H9 (cell line): ENCODE measurements at regions not wholly inside any gene's neighbourhood (a gene's known extent, or its start where the extent isn't known, plus 50 kb on each side); places are given as distances from the start of the nearest gene placed in this dataset.

Experiments
- DNase-seq: peaks from one replicate; pipeline ENCODE4 v3.0.0-alpha.2; 2017
- H2AFZ ChIP-seq: one replicate; pipeline ENCODE4 v1.6.1; 2013; ENCODE audit warnings: mild to moderate bottlenecking, low read length, control low read depth, moderate library complexity
- H2AK5ac ChIP-seq: 2 replicates; pipeline ENCODE4 v1.6.1; 2013; ENCODE audit warnings: low read length, control low read depth, mixed read lengths; ENCODE audit not compliant: insufficient read length
- H2BK120ac ChIP-seq: one replicate; pipeline ENCODE4 v1.6.1; 2013; ENCODE audit warnings: low read depth, mild to moderate bottlenecking, low read length, control low read depth, inconsistent platforms; ENCODE audit not compliant: poor library complexity, severe bottlenecking
- H2BK12ac ChIP-seq: 2 replicates; pipeline ENCODE4 v1.6.1; 2013; ENCODE audit warnings: low read length, control low read depth, mixed read lengths, low read depth; ENCODE audit not compliant: insufficient read length
- H2BK15ac ChIP-seq: 2 replicates; pipeline ENCODE4 v1.6.1; 2013; ENCODE audit warnings: low read depth, low read length, control low read depth
- H2BK20ac ChIP-seq: one replicate; pipeline ENCODE4 v1.6.1; 2013; ENCODE audit warnings: low read depth, mild to moderate bottlenecking, low read length, control low read depth, inconsistent platforms; ENCODE audit not compliant: poor library complexity, severe bottlenecking
- H2BK5ac ChIP-seq: 2 replicates; pipeline ENCODE4 v1.6.1; 2013; ENCODE audit warnings: low read length, control low read depth, mixed read lengths; ENCODE audit not compliant: insufficient read length
- H3K14ac ChIP-seq: 2 replicates; pipeline ENCODE4 v1.6.1; 2013; ENCODE audit warnings: low read length, control low read depth; ENCODE audit not compliant: insufficient read depth
- H3K18ac ChIP-seq: 2 replicates; pipeline ENCODE4 v1.6.1; 2013; ENCODE audit warnings: low read depth, mild to moderate bottlenecking, mixed read lengths, low read length, control low read depth; ENCODE audit not compliant: insufficient read length
- H3K23ac ChIP-seq: 2 replicates; pipeline ENCODE4 v1.6.1; 2013; ENCODE audit warnings: low read length, control low read depth, mixed read lengths, low read depth; ENCODE audit not compliant: insufficient read length
- H3K23me2 ChIP-seq: 2 replicates; pipeline ENCODE4 v1.6.1; 2013; ENCODE audit warnings: low read depth, mild to moderate bottlenecking, mixed read lengths, low read length, control low read depth; ENCODE audit not compliant: insufficient read length, poor library complexity, severe bottlenecking
- H3K27ac ChIP-seq: 2 replicates; pipeline ENCODE4 v1.5.1; 2013; ENCODE audit warnings: low read length, control low read depth, mixed read lengths, low read depth; ENCODE audit not compliant: insufficient read length
- H3K27me3 ChIP-seq: 2 replicates; pipeline ENCODE4 v1.6.1; 2013; ENCODE audit warnings: low read length, control low read depth, inconsistent platforms; ENCODE audit not compliant: insufficient read depth
- H3K4ac ChIP-seq: 2 replicates; pipeline ENCODE4 v1.6.1; 2013; ENCODE audit warnings: low read depth, mild to moderate bottlenecking, control low read depth, inconsistent platforms, low read length, moderate library complexity
- H3K4me1 ChIP-seq: 2 replicates; pipeline ENCODE4 v1.6.1; 2013; ENCODE audit warnings: low read length, control low read depth, inconsistent platforms; ENCODE audit not compliant: insufficient read depth
- H3K4me2 ChIP-seq: 2 replicates; pipeline ENCODE4 v1.6.1; 2013; ENCODE audit warnings: low read length, control low read depth, mixed read lengths; ENCODE audit not compliant: insufficient read length, insufficient read depth
- H3K56ac ChIP-seq: 2 replicates; pipeline ENCODE4 v1.6.1; 2013; ENCODE audit warnings: low read depth, mild to moderate bottlenecking, mixed read lengths, low read length, control low read depth; ENCODE audit not compliant: insufficient read length
- H3K79me1 ChIP-seq: 2 replicates; pipeline ENCODE4 v1.6.1; 2013; ENCODE audit warnings: low read depth, mild to moderate bottlenecking, moderate library complexity, low read length, control low read depth, inconsistent platforms; ENCODE audit not compliant: insufficient read depth, poor library complexity, severe bottlenecking
- H3K79me2 ChIP-seq: 2 replicates; pipeline ENCODE4 v1.6.1; 2013; ENCODE audit warnings: low read length, control low read depth, inconsistent platforms; ENCODE audit not compliant: insufficient read depth
- H3K9ac ChIP-seq: 2 replicates; pipeline ENCODE4 v1.6.1; 2013; ENCODE audit warnings: low read length, control low read depth, mixed read lengths; ENCODE audit not compliant: insufficient read length; ENCODE audit errors: extremely low read depth
- H3K9me3 ChIP-seq: one replicate; pipeline ENCODE4 v1.6.1; 2013; ENCODE audit warnings: low read depth, low read length, inconsistent platforms; ENCODE audit not compliant: control insufficient read depth
- H3T11ph ChIP-seq: one replicate; pipeline ENCODE4 v1.6.1; 2013; ENCODE audit warnings: mild to moderate bottlenecking, low read length, control low read depth, inconsistent platforms
- H4K20me1 ChIP-seq: one replicate; pipeline ENCODE4 v1.6.1; 2013; ENCODE audit not compliant: control insufficient read depth, insufficient read length, insufficient read depth
- H4K5ac ChIP-seq: 2 replicates; pipeline ENCODE4 v1.6.1; 2013; ENCODE audit warnings: low read depth, mild to moderate bottlenecking, mixed read lengths, low read length, control low read depth; ENCODE audit not compliant: insufficient read length
- H4K8ac ChIP-seq: replicated peaks from 2 replicates; pipeline ENCODE4 v1.6.1; 2013; ENCODE audit warnings: low read length, control low read depth, mixed read lengths, low read depth; ENCODE audit not compliant: insufficient read length
- H4K91ac ChIP-seq: 2 replicates; pipeline ENCODE4 v1.6.1; 2013; ENCODE audit warnings: low read depth, mild to moderate bottlenecking, moderate library complexity, mixed read lengths, low read length, control low read depth; ENCODE audit not compliant: insufficient read length
- H3K27ac Mint-ChIP-seq, 3 experiments: 2 replicates in 2 of 3; 3 replicates in 1 of 3; pipeline ENCODE4 v1.8.0; 2020 to 2021; ENCODE audit warnings: mixed read lengths in 3 of 3, mild to moderate bottlenecking in 1 of 3, moderate library complexity in 1 of 3
- H3K27me3 Mint-ChIP-seq: 2 replicates; pipeline ENCODE4 v1.8.0; 2021; ENCODE audit warnings: low read depth, mild to moderate bottlenecking, moderate library complexity, mixed read lengths
- H3K36me3 Mint-ChIP-seq, 3 experiments: 2 replicates in 2 of 3; 3 replicates in 1 of 3; pipeline ENCODE4 v1.8.0; 2020 to 2021; ENCODE audit warnings: low read depth in 3 of 3, mixed read lengths in 3 of 3; ENCODE audit not compliant: insufficient read depth in 1 of 3
- H3K4me1 Mint-ChIP-seq, 2 experiments: 2 replicates each; pipeline ENCODE4 v1.8.0; 2020; ENCODE audit warnings: mixed read lengths in 2 of 2
- H3K4me3 Mint-ChIP-seq, 2 experiments: 2 replicates in 1 of 2; 3 replicates in 1 of 2; pipeline ENCODE4 v1.8.0; 2020 to 2021; ENCODE audit warnings: mild to moderate bottlenecking in 2 of 2, mixed read lengths in 2 of 2, moderate library complexity in 1 of 2
- H3K9me3 Mint-ChIP-seq, 2 experiments: 2 replicates in 1 of 2; 3 replicates in 1 of 2; pipeline ENCODE4 v1.8.0; 2020; ENCODE audit warnings: mild to moderate bottlenecking in 2 of 2, mixed read lengths in 2 of 2, moderate library complexity in 1 of 2
- WGBS: extraction: QIAGEN DNeasy Blood & Tissue Kit; methylation state at CpG from one replicate; pipeline ENCODE4 v1.1.7; 2013; ENCODE audit warnings: missing lambda C conversion rate, low lambda C conversion rate, mixed read lengths; ENCODE audit not compliant: insufficient read length; ENCODE audit errors: extremely low coverage; 5-methylcytosine and 5-hydroxymethylcytosine counted together
- TF ChIP-seq, protein P1 (sequence below): fragments of 200-600 bp; sonication (generic); conservative IDR thresholded peaks from 3 replicates; pipeline ENCODE4 v1.8.0; 2021; ENCODE audit warnings: antibody characterized with exemption, mild to moderate bottlenecking

DNA sequence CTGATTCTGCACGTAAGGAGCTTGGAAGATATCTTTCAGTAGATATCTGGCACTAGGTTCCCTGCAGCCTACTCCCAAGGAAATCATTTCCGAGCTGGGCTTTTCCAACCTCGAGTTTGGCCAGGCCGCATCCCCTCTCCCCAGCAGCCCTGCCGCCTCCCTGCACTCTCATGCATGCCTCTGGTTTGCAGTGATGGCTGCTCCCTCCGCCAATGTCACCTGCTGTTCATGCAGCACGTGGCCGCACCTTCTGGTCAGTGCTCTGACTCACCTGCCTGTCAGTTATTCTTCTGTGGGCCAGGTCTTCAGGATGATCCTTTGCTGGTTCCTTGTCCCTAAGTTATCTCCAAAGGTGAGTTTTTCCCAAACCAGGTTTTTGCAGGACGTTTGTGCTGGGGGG lies 50.6 kb upstream of the RASGEF1A start:
- DNase-seq, result no peak
- no peaks in the 10 kb centered on the region for H3K9me3 Mint-ChIP-seq
- Histone ChIP-seq H3K4me1 (no peaks in the 10 kb centered on the region; the same call in 1 of the 2 replicates), H3K56ac (no peak overlapping the region), H3K4me2 (no peak overlapping the region), H2AFZ (no peak overlapping the region), H2BK15ac (no peak overlapping the region), H3K18ac (no peak overlapping the region), H3K23ac (no peak overlapping the region), H4K91ac (no peak overlapping the region), H2AK5ac (no peak overlapping the region), H3K79me1 (no peaks in the 10 kb centered on the region), H2BK5ac (no peak overlapping the region), H3K79me2 (no peaks in the 10 kb centered on the region), H2BK120ac (no peak overlapping the region), H4K8ac (no peak overlapping the region), H3K27ac (no peak overlapping the region), H3K14ac (no peak overlapping the region), H2BK20ac (no peak overlapping the region), H4K20me1 (no peaks in the 10 kb centered on the region), H2BK12ac (no peak overlapping the region), H3K9ac (no peak overlapping the region), H3K4ac (no peak overlapping the region), H3K9me3 (no peaks in the 10 kb centered on the region), H3T11ph (no peak overlapping the region), H4K5ac (no peak overlapping the region), H3K23me2 (no peaks in the 10 kb centered on the region), H3K27me3 (no peaks in the 10 kb centered on the region)
- peaks cover 7% of the 10 kb centered on the region for H3K27me3 Mint-ChIP-seq
- no CpG with 5 or more reads among the region's 9 CpGs for WGBS
- H3K4me3 Mint-ChIP-seq, result no peak overlapping the region
- H3K36me3 Mint-ChIP-seq, result no peaks in the 10 kb centered on the region
- TF ChIP-seq, protein P1, sequence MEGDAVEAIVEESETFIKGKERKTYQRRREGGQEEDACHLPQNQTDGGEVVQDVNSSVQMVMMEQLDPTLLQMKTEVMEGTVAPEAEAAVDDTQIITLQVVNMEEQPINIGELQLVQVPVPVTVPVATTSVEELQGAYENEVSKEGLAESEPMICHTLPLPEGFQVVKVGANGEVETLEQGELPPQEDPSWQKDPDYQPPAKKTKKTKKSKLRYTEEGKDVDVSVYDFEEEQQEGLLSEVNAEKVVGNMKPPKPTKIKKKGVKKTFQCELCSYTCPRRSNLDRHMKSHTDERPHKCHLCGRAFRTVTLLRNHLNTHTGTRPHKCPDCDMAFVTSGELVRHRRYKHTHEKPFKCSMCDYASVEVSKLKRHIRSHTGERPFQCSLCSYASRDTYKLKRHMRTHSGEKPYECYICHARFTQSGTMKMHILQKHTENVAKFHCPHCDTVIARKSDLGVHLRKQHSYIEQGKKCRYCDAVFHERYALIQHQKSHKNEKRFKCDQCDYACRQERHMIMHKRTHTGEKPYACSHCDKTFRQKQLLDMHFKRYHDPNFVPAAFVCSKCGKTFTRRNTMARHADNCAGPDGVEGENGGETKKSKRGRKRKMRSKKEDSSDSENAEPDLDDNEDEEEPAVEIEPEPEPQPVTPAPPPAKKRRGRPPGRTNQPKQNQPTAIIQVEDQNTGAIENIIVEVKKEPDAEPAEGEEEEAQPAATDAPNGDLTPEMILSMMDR, result no peak
- peaks cover 50 to 68% of the 10 kb centered on the region in 2 experiments for H3K4me1 Mint-ChIP-seq
- no peak overlapping the region for H3K27ac Mint-ChIP-seq
